SJCRH30 (cell line): ENCODE measurements at regions not wholly inside any gene's neighbourhood (a gene's known extent, or its start where the extent isn't known, plus 50 kb on each side); places are given as distances from the start of the nearest gene placed in this dataset.
"Not testable (repeated sequence)": the region's sequence is repeated elsewhere in the genome, so short reads cannot be mapped to it uniquely, and the experiment has no call there.

Experiments
- DNase-seq, 2 experiments: peaks; one replicate each; pipeline ENCODE4 v3.0.0-alpha.2; 2015 to 2020
- H3K27ac ChIP-seq: fragments of 250-450 bp; sonication (Bioruptor Pico); 2 replicates; pipeline ENCODE4 v1.5.1; 2020; ENCODE audit warnings: mild to moderate bottlenecking, moderate library complexity
- H3K27me3 ChIP-seq: fragments of 250-450 bp; sonication (Bioruptor Pico); 2 replicates; pipeline ENCODE4 v1.5.1; 2020; ENCODE audit warnings: mild to moderate bottlenecking, moderate library complexity
- H3K36me3 ChIP-seq: fragments of 250-450 bp; sonication (Bioruptor Pico); 2 replicates; pipeline ENCODE4 v1.5.1; 2020; ENCODE audit warnings: mild to moderate bottlenecking, moderate library complexity
- H3K4me1 ChIP-seq: fragments of 250-450 bp; sonication (Bioruptor Pico); 2 replicates; pipeline ENCODE4 v1.5.1; 2020; ENCODE audit warnings: mild to moderate bottlenecking, moderate library complexity
- H3K4me3 ChIP-seq: fragments of 250-450 bp; sonication (Bioruptor Pico); 2 replicates; pipeline ENCODE4 v1.5.1; 2020; ENCODE audit warnings: mild to moderate bottlenecking, moderate library complexity
- H3K9me3 ChIP-seq: fragments of 250-450 bp; sonication (Bioruptor Pico); replicated peaks from 2 replicates; pipeline ENCODE4 v1.5.1; 2020; ENCODE audit warnings: mild to moderate bottlenecking, moderate library complexity

DNA sequence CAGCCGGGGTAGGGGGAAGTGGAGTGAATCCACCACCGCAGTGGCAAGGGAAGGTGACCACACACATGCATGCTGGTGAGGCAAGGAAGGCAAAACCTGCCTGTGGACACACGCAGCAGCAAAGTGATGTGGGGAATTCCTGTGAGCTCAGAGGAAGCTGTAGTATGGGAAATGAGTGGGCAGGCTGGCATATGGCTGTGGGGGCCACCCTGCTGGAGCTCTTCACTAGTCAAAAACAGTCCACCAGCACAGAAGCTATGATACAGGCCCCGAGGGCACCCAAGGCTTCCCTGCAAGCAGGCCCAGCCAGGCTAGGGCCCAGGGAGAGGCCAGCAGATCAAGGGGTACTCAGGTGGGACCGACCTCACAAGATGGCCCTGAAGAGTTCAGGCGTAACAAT, 239.1 kb downstream of the CHM start:
- DNase-seq: no peak
- Histone ChIP-seq H3K4me1 (no peaks in the 10 kb centered on the region), H3K27ac (no peak overlapping the region), H3K4me3 (no peak overlapping the region), H3K27me3 (no peaks in the 10 kb centered on the region), H3K9me3 (no peaks in the 10 kb centered on the region), H3K36me3 (no peaks in the 10 kb centered on the region)

DNA sequence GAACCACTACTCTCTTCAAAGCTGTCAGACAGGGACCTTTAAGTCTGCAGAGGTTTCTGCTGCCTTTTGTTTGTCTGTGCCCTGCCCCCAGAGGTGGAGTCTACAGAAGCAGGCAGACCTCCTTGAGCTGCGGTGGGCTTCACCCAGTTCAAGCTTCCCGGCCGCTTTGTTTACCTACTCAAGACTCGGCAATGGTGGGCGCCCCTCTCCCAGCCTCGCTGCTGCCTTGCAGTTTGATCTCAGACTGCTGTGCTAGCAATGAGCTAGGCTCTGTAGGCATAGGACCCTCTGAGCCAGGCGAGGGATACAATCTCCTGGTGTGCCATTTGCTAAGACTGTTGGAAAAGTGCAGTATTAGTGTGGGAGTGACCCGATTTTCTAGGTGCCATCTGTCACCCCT, 275.0 kb downstream of the CHM start:
- H3K4me1 ChIP-seq, H3K36me3 ChIP-seq, DNase-seq: not testable (repeated sequence)

GRCh38 chrX:85765651-85766050, 281.7 kb downstream of the CHM start:
- H3K27ac ChIP-seq: no peak overlapping the region
- no peaks in the 10 kb centered on the region for H3K27me3 ChIP-seq
- no peaks in the 10 kb centered on the region for H3K4me1 ChIP-seq
- H3K36me3 ChIP-seq: no peaks in the 10 kb centered on the region
- no peak for DNase-seq
- no peaks in the 10 kb centered on the region for H3K9me3 ChIP-seq
- H3K4me3 ChIP-seq: no peak overlapping the region

More for the DNA sequence above, 275.0 kb downstream of the CHM start:
- H3K27ac ChIP-seq, H3K27me3 ChIP-seq, H3K4me3 ChIP-seq, H3K9me3 ChIP-seq: not testable (repeated sequence)

DNA sequence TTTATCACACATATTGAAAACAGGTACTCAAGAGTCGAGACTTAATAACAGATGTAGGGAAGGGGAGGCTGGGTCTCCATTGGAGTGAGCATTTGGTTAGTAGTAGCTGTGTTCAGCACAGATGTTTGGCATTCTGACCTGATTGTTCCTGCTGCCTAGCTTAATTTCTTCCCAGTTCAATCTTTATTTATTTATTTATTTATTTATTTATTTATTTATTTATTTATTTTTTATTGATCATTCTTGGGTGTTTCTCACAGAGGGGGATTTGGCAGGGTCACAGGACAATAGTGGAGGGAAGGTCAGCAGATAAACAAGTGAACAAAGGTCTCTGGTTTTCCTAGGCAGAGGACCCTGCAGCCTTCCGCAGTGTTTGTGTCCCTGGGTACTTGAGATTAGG, 324.3 kb downstream of the CHM start:
- DNase-seq, H3K4me3 ChIP-seq, H3K27me3 ChIP-seq, H3K4me1 ChIP-seq, H3K27ac ChIP-seq, H3K9me3 ChIP-seq, H3K36me3 ChIP-seq: not testable (repeated sequence)

DNA sequence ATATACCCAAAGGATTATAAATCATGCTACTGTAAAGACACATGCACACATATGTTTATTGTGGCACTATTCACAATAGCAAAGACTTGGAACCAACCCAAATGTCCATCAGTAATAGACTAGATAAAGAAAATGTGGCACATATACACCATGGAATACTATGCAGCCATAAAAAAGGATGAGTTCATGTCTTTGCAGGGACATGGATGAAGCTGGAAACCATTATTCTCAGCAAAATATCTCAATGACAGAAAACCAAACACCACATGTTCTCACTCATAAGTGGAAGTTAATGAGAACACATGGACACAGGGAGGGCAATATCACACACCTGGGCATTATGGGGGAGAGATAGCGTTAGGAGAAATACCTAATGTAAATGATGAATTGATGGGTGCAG, 323.8 kb upstream of the POF1B start:
- not testable (repeated sequence) for H3K4me1 ChIP-seq, H3K4me3 ChIP-seq, H3K9me3 ChIP-seq, H3K27ac ChIP-seq, H3K36me3 ChIP-seq, DNase-seq, H3K27me3 ChIP-seq

DNA sequence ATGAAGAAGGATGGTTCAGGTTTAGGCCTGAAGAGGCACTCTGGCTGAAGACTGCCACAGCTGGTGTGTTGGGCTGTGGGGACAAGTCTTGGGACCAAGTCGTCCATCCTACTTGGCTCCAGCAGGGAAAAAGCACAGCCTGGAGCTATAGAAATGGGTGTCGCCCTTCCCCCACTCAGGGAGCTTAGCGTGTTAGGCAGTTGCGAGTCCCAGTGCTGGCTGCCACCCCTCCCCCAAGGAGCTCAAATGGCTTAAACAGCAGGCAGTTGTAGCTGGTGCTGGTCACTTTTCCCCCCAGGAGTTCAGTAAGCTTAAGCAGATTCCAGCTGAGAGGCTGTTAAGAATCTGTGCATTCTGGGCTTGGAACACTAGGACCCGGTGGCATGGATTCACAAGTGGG, 319.5 kb upstream of the POF1B start:
- Histone ChIP-seq H3K27me3 (no peaks in the 10 kb centered on the region), H3K4me1 (no peaks in the 10 kb centered on the region), H3K9me3 (no peaks in the 10 kb centered on the region), H3K4me3 (no peak overlapping the region), H3K36me3 (no peaks in the 10 kb centered on the region), H3K27ac (no peak overlapping the region)
- DNase-seq: no peak

GRCh38 chrX:85685843-85686242, 306.4 kb upstream of the POF1B start:
- Histone ChIP-seq H3K4me1 (no peaks in the 10 kb centered on the region), H3K27me3 (no peaks in the 10 kb centered on the region), H3K9me3 (no peaks in the 10 kb centered on the region), H3K27ac (no peak overlapping the region), H3K4me3 (no peak overlapping the region), H3K36me3 (no peaks in the 10 kb centered on the region)
- no peak for DNase-seq

DNA sequence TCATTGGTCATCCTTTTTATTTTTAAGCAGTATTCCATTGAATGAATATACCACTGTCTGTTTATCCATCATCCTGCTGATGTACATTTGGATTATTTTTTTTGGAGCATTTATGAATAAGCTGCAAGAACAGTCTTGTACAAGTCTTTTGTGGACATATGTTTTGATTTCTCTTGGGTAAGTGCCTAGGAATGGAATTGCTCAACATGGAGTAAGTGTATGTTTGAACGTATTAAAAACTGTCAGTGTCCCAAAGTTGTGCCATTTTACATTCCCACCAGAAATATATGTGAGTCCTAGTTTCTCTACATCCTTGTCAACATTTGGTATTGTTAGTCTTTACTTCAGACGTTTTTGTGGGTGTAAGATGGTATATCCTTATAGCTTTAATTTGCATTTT, 287.0 kb upstream of the POF1B start:
- H3K27ac ChIP-seq: no peak overlapping the region
- DNase-seq: no peak
- H3K27me3 ChIP-seq: no peaks in the 10 kb centered on the region
- no peak overlapping the region for H3K4me3 ChIP-seq
- no peaks in the 10 kb centered on the region for H3K4me1 ChIP-seq
- no peaks in the 10 kb centered on the region for H3K36me3 ChIP-seq
- H3K9me3 ChIP-seq: no peaks in the 10 kb centered on the region

DNA sequence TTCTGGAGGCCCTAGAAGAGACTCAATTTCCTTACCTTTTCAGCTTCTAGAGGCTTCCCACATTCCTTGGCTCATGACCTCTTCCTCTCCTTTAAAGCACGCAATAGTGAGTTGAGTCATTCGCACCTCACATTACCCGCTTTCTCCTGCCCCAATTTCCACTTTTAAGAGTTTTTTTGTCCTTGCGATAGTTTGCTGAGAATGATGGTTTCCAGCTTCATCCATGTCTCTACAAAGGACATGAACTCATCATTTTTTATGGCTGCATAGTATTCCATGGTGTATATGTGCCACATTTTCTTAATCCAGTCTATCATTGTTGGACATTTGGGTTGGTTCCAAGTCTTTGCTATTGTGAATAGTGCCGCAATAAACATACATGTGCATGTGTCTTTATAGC, 284.5 kb upstream of the POF1B start:
- not testable (repeated sequence) for H3K4me1 ChIP-seq, H3K4me3 ChIP-seq, H3K36me3 ChIP-seq, H3K27ac ChIP-seq, DNase-seq, H3K9me3 ChIP-seq, H3K27me3 ChIP-seq

GRCh38 chrX:85630901-85631300, 251.4 kb upstream of the POF1B start:
- Histone ChIP-seq H3K27me3 (no peaks in the 10 kb centered on the region), H3K4me3 (no peak overlapping the region), H3K27ac (no peak overlapping the region), H3K9me3 (no peaks in the 10 kb centered on the region), H3K36me3 (no peaks in the 10 kb centered on the region), H3K4me1 (no peaks in the 10 kb centered on the region)
- no peak for DNase-seq

- H3K9me3 ChIP-seq: no peaks in the 10 kb centered on the region
- H3K36me3 ChIP-seq: no peaks in the 10 kb centered on the region
- peak in 1 of 2 experiments; percentile 20 for DNase-seq
- H3K27me3 ChIP-seq: no peaks in the 10 kb centered on the region
- H3K27ac ChIP-seq: no peak overlapping the region
- H3K4me1 ChIP-seq: no peaks in the 10 kb centered on the region
- H3K4me3 ChIP-seq: no peak overlapping the region
Observed at GRCh38 chrX:85627363-85627762, 247.9 kb upstream of the POF1B start.

- H3K9me3 ChIP-seq: no peaks in the 10 kb centered on the region
Observed at GRCh38 chrX:85622635-85623034, 243.2 kb upstream of the POF1B start.

GRCh38 chrX:85620466-85620865, 241.0 kb upstream of the POF1B start:
- H3K27me3 ChIP-seq: no peaks in the 10 kb centered on the region
- H3K27ac ChIP-seq: no peak overlapping the region
- DNase-seq: no peak
- no peaks in the 10 kb centered on the region for H3K36me3 ChIP-seq
- H3K4me3 ChIP-seq: no peak overlapping the region
- no peaks in the 10 kb centered on the region for H3K4me1 ChIP-seq
- H3K9me3 ChIP-seq: no peaks in the 10 kb centered on the region

More at GRCh38 chrX:85622635-85623034, 243.2 kb upstream of the POF1B start:
- Histone ChIP-seq H3K4me3 (no peak overlapping the region), H3K36me3 (no peaks in the 10 kb centered on the region), H3K27ac (no peak overlapping the region), H3K27me3 (no peaks in the 10 kb centered on the region), H3K4me1 (no peaks in the 10 kb centered on the region)
- no peak for DNase-seq

DNA sequence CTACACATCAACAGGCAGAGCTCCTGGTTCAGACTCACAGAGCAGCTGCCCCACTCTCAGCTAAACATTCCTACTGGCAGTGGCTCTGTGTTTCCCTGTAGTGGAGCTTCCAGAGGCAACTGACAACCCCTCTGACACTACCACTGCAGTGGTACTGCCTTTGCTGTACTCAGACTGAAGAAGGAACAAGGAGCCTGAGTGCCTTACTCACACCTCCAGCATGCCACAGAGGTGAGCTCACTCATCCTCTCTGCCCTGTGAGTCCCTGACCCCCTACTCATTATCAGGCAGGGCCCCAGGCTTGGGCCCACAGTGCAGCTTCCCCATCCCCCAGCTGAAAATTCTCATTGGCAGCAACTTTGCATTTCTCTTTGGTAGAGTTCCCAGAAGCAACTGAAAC, 240.5 kb upstream of the POF1B start:
- Histone ChIP-seq H3K27ac (no peak overlapping the region), H3K4me1 (no peaks in the 10 kb centered on the region), H3K27me3 (no peaks in the 10 kb centered on the region), H3K36me3 (no peaks in the 10 kb centered on the region), H3K4me3 (no peak overlapping the region), H3K9me3 (no peaks in the 10 kb centered on the region)
- DNase-seq: no peak

DNA sequence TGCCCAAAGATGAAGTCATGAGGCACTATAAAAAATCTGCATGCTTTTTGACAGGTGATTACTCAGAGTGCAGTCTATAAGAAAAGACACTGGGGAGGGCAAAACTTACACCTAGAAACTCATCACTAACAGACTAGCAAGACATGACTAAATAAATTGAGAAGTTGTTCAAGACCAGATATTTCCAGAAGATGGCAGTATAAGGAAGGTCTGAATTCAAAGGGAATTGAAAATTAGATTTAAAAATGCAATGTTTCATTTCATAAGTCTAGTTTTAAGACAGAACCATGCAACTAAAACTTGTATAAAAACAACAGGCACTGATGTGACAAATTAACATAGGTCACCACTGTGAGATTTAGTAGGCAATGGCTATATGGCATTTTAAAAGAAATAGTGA, 232.5 kb upstream of the POF1B start:
- Histone ChIP-seq H3K9me3 (no peaks in the 10 kb centered on the region), H3K27ac (no peak overlapping the region), H3K4me3 (no peak overlapping the region), H3K36me3 (no peaks in the 10 kb centered on the region), H3K27me3 (no peaks in the 10 kb centered on the region), H3K4me1 (no peaks in the 10 kb centered on the region)
- DNase-seq: peak in 1 of 2 experiments; percentile 11

DNA sequence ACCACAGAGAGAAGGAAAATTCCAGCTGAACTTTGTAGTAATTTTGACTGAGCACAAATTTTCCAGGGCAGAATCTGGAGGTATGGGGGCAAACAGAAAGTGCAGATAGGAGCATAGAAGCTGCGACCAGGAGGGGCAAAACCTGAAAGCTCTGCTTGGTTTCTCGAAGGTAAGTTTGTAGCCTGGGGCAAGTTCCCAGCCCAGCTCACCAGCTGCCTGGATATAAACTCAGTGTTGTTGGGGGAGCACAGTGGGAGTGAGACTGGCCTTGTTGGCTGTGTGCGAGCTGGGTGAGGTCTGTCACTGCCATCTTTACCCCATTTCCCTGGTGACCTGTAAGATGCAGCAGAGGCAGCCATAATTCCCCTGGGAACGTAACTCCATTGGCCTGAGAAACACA, 213.5 kb upstream of the POF1B start:
- no peaks in the 10 kb centered on the region for H3K4me1 ChIP-seq

GRCh38 chrX:85591536-85591935, 212.1 kb upstream of the POF1B start:
- Histone ChIP-seq H3K27ac (no peak overlapping the region), H3K9me3 (no peaks in the 10 kb centered on the region), H3K36me3 (no peaks in the 10 kb centered on the region), H3K27me3 (no peaks in the 10 kb centered on the region), H3K4me1 (no peaks in the 10 kb centered on the region), H3K4me3 (no peak overlapping the region)
- no peak for DNase-seq

More for the DNA sequence above, 213.5 kb upstream of the POF1B start:
- Histone ChIP-seq H3K36me3 (no peaks in the 10 kb centered on the region), H3K4me3 (no peak overlapping the region), H3K27ac (no peak overlapping the region), H3K27me3 (no peaks in the 10 kb centered on the region), H3K9me3 (no peaks in the 10 kb centered on the region)
- no peak for DNase-seq
